SK-N-MC (cell line): ENCODE measurements at regions not wholly inside any gene's neighbourhood (a gene's known extent, or its start where the extent isn't known, plus 50 kb on each side); places are given as distances from the start of the nearest gene placed in this dataset.

Source experiments
- DNase-seq: peaks from one replicate; pipeline ENCODE4 v3.0.0-alpha.2; 2011; ENCODE audit warnings: low read depth, low spot score
- H3K27ac ChIP-seq: fragments of 200-600 bp; sonication (generic); 2 replicates; pipeline ENCODE4 v1.5.1; 2016; ENCODE audit warnings: mixed run types
- H3K36me3 ChIP-seq: fragments of 200-600 bp; sonication (generic); 2 replicates; pipeline ENCODE4 v1.6.1; 2017; ENCODE audit warnings: antibody characterized with exemption, low read length, mixed read lengths; ENCODE audit not compliant: insufficient read depth
- H3K4me3 ChIP-seq: fragments of 200-600 bp; sonication (generic); 2 replicates; pipeline ENCODE4 v1.5.1; 2016
- H3K9ac ChIP-seq: fragments of 200-600 bp; sonication (generic); 2 replicates; pipeline ENCODE4 v1.8.0; 2017; ENCODE audit warnings: mixed run types, mixed read lengths; ENCODE audit not compliant: insufficient read length
- H3K9me3 ChIP-seq: fragments of 200-600 bp; sonication (generic); 2 replicates; pipeline ENCODE4 v1.6.1; 2017; ENCODE audit warnings: low read depth, mild to moderate bottlenecking, antibody characterized with exemption, low read length, moderate library complexity, mixed read lengths
- EZH2 ChIP-seq: fragments of 200-600 bp; sonication (generic); IDR thresholded peaks from one replicate; pipeline ENCODE4 v1.6.1; 2017; ENCODE audit warnings: antibody characterized with exemption
- FOXP2 ChIP-seq: optimal IDR thresholded peaks from 2 replicates; pipeline ENCODE3; 2011; ENCODE audit warnings: mild to moderate bottlenecking, moderate library complexity; ENCODE audit not compliant: insufficient read depth; ENCODE audit errors: extremely low read length, control extremely low read depth
- POLR2AphosphoS5 ChIP-seq: IDR thresholded peaks from 2 replicates; pipeline ENCODE4 v1.6.1; 2012; ENCODE audit warnings: mild to moderate bottlenecking, low read depth, low read length, borderline replicate concordance

DNA sequence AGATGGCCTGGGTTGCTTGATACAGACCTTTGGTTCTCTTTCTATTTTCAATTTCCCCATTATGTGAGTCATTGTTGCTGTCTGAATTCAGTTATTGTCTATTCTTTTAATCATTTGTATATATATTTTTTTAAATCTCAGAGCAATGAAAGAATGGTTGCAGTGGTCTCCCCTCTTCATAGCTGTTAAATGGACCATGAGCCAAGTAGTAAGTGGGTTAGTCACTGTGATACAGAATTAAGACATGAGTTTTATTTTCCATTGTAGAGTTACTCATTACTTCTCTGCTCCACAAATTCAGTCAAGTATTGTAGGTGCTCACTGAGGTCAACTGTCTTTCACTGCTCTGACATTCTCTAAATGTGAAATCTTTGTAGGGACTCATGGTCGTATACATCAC, 174.6 kb upstream of the GRAMD2B start:
- TF ChIP-seq POLR2AphosphoS5 = no peak
- no peak for TF ChIP-seq FOXP2
- TF ChIP-seq EZH2 = no peak
- H3K27ac ChIP-seq = no peak overlapping the region
- H3K36me3 ChIP-seq = no peaks in the 10 kb centered on the region
- DNase-seq = no peak
- no peak overlapping the region for H3K9ac ChIP-seq
- H3K4me3 ChIP-seq = no peak overlapping the region
- H3K9me3 ChIP-seq = no peaks in the 10 kb centered on the region

DNA sequence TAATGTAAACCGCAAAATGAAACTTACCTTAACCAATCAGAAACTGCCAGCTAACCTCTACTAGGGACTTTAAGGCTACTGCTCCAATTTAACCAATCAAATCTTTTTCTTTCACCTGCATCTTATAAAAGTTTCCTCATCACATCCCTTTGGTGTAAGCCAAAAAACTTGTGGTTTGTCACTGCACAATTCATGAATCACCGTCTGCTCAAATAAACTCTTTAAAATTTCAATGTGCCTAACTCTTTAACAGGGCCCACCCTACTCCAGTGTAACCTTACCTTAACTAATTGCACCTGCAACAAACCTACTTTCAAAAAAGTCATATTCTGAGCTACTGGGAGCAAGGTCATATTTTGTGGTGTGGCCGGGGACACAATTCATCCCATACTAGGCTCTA, 172.2 kb upstream of the GRAMD2B start:
- Histone ChIP-seq H3K4me3 (no peak overlapping the region), H3K9me3 (no peaks in the 10 kb centered on the region), H3K9ac (no peak overlapping the region), H3K36me3 (no peaks in the 10 kb centered on the region), H3K27ac (no peak overlapping the region)
- DNase-seq = no peak
- no peak for TF ChIP-seq FOXP2
- TF ChIP-seq POLR2AphosphoS5 = no peak
- TF ChIP-seq EZH2 = no peak

DNA sequence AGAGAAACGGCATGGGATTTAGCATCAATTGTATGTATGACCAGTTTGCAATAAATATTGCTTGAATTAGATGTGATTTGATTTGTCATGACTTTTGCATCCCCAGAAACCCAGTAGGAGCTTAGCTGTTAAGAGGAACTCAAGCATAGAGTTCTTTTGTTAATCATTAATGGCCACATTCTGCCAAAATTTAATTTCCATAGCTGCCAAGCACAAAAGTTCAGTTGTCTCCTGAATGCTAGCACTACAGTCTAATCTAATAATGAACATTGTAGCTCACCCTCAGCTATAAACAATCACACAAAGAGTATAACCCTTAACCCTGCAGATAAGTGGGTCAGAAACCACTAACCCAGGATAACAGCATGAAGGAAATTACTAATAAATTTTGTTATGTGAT, 169.8 kb upstream of the GRAMD2B start:
- no peak for DNase-seq
- no peak for TF ChIP-seq FOXP2
- TF ChIP-seq POLR2AphosphoS5 = no peak
- TF ChIP-seq EZH2 = no peak
- H3K9me3 ChIP-seq = no peaks in the 10 kb centered on the region
- no peak overlapping the region for H3K4me3 ChIP-seq
- H3K9ac ChIP-seq = no peak overlapping the region
- no peaks in the 10 kb centered on the region for H3K36me3 ChIP-seq
- H3K27ac ChIP-seq = no peak overlapping the region

DNA sequence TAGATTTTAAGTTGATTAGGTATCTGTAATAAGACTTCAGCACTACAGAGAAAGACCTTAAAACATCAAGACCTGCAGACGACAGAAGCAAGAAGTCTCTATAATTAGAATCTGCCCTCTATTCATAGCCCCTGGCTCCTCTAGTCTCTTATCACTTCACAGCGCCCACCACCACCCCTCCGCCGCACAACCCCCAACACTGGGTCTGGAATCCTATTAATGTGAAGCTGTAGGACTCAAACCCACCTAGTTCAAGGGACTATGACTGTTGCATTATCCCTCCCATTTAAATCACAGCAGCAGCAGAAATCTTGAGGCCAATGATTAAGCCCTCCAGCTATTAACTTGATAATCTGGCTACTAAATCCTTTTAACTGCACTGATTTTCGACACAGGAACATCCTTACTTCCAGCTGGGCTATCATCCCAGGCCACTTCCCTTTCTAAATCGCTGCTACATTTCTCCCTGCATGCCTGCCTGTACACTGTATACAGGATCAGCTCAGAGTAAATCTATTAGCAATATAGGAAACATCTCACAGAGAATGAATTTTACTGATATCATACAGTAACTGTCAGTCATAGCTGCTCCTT, 159.5 kb upstream of the GRAMD2B start:
- Histone ChIP-seq H3K36me3 (no peaks in the 10 kb centered on the region), H3K27ac (no peak overlapping the region), H3K9me3 (no peaks in the 10 kb centered on the region), H3K4me3 (no peak overlapping the region), H3K9ac (no peak overlapping the region)
- TF ChIP-seq POLR2AphosphoS5 (no peak), FOXP2 (no peak), EZH2 (no peak)
- peak; percentile 2 for DNase-seq

DNA sequence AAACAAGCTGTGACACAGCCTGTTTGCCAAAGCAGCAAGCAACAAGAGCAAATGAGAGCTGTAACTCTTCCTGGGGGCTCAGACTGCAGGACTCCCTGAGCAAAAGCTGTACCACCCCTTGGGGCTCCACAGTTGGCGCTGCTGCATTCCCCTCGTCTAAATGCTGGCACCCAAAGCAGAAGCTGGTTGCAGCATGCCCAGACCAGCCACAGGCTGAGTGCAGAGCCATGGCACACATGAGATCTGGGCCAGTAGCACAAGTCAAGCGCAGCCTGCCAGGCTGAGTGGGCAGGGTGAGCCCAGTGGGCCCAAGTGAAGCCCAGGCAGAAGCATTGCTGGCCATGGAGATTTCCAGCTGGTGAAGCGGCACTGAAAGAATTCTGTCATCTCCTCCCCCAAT, 157.3 kb upstream of the GRAMD2B start:
- Histone ChIP-seq H3K9me3 (no peaks in the 10 kb centered on the region), H3K27ac (no peak overlapping the region), H3K36me3 (no peaks in the 10 kb centered on the region), H3K4me3 (no peak overlapping the region), H3K9ac (no peak overlapping the region)
- no peak for DNase-seq
- TF ChIP-seq POLR2AphosphoS5 (no peak), EZH2 (no peak), FOXP2 (no peak)

DNA sequence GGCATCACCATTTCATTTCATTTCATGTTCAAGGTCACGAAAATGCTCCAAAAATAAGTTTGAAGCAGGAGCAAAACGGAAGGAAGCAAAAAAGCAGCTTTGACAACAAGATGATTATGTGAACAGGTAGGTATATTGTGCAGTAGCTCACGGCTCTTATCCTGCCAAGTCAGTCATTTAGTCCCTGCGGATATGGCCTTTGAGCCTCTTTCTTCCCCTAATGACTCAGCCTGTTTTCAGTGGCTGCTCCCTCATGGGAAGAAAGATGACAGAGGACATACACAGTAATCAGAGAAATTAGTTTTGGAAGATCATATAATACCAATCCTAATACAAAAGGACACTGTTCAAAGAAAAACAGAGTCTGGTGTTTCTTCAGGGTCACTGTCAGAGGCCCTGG, 155.8 kb upstream of the GRAMD2B start:
- no peak overlapping the region for H3K9ac ChIP-seq
- no peak for TF ChIP-seq POLR2AphosphoS5
- TF ChIP-seq EZH2 = no peak
- no peak for TF ChIP-seq FOXP2
- DNase-seq = no peak

DNA sequence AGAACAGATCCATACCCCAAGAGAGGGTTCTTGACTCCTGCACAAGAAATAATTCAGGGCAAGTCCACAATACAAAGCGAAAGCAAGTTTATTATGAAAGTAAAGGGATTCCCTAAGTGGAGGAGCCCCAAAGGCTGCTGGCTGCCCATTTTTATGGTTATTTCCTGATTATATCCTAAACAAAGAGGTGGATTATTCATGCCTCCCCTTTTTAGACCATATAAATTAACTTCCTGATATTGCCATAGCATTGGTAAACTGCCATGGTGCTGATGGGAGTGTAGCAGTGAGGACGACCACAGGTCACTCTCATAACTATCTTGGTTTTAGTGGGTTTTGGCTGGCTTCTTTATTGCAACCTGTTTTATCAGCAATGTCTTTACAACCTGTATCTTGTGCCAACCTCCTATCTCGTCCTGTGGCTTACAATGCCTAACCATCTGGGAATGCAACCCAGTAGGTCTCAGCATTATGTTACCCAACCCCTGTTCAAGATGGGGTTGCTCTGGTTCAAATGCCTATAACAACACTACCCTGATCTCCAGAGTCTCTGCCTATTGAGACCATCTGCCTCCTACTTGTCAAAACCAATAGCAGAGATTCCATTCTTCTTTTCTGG, 154.4 kb upstream of the GRAMD2B start:
- Histone ChIP-seq H3K27ac (no peak overlapping the region), H3K36me3 (no peaks in the 10 kb centered on the region), H3K9me3 (no peaks in the 10 kb centered on the region), H3K9ac (no peak overlapping the region), H3K4me3 (no peak overlapping the region)
- DNase-seq = no peak
- TF ChIP-seq EZH2 (no peak), FOXP2 (no peak), POLR2AphosphoS5 (no peak)

More for the DNA sequence above, 155.8 kb upstream of the GRAMD2B start:
- H3K36me3 ChIP-seq = no peaks in the 10 kb centered on the region
- H3K9me3 ChIP-seq = no peaks in the 10 kb centered on the region
- H3K27ac ChIP-seq = no peak overlapping the region
- no peak overlapping the region for H3K4me3 ChIP-seq

DNA sequence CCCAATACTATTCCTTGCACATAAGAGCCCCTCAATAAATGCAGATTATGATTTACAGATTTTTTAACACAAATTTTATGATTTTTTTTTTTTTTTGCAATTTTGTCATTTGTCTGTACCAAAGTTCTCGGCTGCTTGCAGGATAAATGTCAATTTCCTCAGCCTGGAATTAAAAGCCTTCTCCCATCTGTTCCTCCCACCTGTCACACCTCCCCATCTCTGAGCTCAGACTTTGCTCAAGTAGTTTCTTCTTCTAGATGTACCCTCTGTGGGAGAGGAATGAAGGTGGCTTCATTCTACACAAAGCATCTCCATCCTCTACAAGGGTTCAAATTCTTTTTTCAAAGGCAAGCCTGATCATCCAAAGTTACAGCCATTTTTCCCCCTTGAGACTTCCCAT, 153.7 kb upstream of the GRAMD2B start:
- no peaks in the 10 kb centered on the region for H3K36me3 ChIP-seq
- DNase-seq = no peak
- TF ChIP-seq EZH2 (no peak), POLR2AphosphoS5 (no peak), FOXP2 (no peak)
- no peaks in the 10 kb centered on the region for H3K9me3 ChIP-seq
- no peak overlapping the region for H3K27ac ChIP-seq
- H3K4me3 ChIP-seq = no peak overlapping the region
- no peak overlapping the region for H3K9ac ChIP-seq

DNA sequence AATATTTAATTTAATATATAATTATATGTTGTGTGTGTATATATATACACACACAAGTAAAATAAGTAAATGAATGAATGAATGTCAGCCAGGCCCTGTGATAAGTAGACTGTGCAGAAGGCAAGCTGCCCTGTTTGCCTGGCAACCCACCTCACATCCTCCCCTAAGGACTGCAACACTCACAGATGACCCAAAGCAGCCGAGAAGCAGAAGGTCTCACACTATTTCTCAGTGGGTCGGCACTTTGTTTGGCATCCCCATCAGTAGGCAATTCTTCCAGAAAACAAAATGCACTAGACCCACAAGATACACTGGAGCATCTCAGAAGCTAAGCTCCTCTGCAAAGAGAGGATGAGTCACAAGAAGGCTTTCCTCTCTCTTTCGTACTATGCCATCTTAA, 152.1 kb upstream of the GRAMD2B start:
- no peak overlapping the region for H3K27ac ChIP-seq
- TF ChIP-seq FOXP2 (no peak), POLR2AphosphoS5 (no peak), EZH2 (no peak)
- no peak overlapping the region for H3K4me3 ChIP-seq
- no peak for DNase-seq
- H3K36me3 ChIP-seq = no peaks in the 10 kb centered on the region
- no peaks in the 10 kb centered on the region for H3K9me3 ChIP-seq
- H3K9ac ChIP-seq = no peak overlapping the region
